Trophoblast cell (in vitro differentiated cells and primary cell): ENCODE measurements at regions not wholly inside any gene's neighbourhood (a gene's known extent, or its start where the extent isn't known, plus 50 kb on each side); places are given as distances from the start of the nearest gene placed in this dataset.

Experiments
- DNase-seq, 2 donors: peaks; one replicate each; pipeline ENCODE4 v3.0.0-alpha.2; 2016
- H2AFZ ChIP-seq: 2 replicates; pipeline ENCODE4 v1.6.1; 2013; ENCODE audit warnings: low read length, moderate library complexity, mild to moderate bottlenecking; ENCODE audit not compliant: insufficient read depth, poor library complexity
- H2AK5ac ChIP-seq: 2 replicates; pipeline ENCODE4 v1.6.1; 2013; ENCODE audit warnings: mild to moderate bottlenecking, low read length
- H2BK120ac ChIP-seq: 2 replicates; pipeline ENCODE4 v1.6.1; 2013; ENCODE audit warnings: low read length, mild to moderate bottlenecking, moderate library complexity; ENCODE audit not compliant: insufficient read depth, poor library complexity
- H2BK12ac ChIP-seq: 2 replicates; pipeline ENCODE4 v1.6.1; 2013; ENCODE audit warnings: mild to moderate bottlenecking, low read length, moderate library complexity
- H2BK5ac ChIP-seq: 2 replicates; pipeline ENCODE4 v1.6.1; 2013; ENCODE audit warnings: low read length, low read depth, moderate library complexity, mild to moderate bottlenecking; ENCODE audit not compliant: poor library complexity
- H3K14ac ChIP-seq: 2 replicates; pipeline ENCODE4 v1.6.1; 2013; ENCODE audit warnings: mild to moderate bottlenecking, low read length
- H3K18ac ChIP-seq: 2 replicates; pipeline ENCODE4 v1.6.1; 2013; ENCODE audit warnings: mild to moderate bottlenecking, low read length
- H3K23ac ChIP-seq: 2 replicates; pipeline ENCODE4 v1.6.1; 2013; ENCODE audit warnings: low read length
- H3K27ac ChIP-seq: 2 replicates; pipeline ENCODE4 v1.5.1; 2013; ENCODE audit warnings: low read depth, mild to moderate bottlenecking, inconsistent platforms, low read length, moderate library complexity
- H3K27me3 ChIP-seq: 2 replicates; pipeline ENCODE4 v1.6.1; 2013; ENCODE audit warnings: inconsistent platforms, mild to moderate bottlenecking, low read length, moderate library complexity; ENCODE audit not compliant: insufficient read depth
- H3K36me3 ChIP-seq, 2 experiments: 1 replicate in 1 of 2; 2 replicates in 1 of 2; pipeline ENCODE4 v1.6.1; 2013; ENCODE audit warnings: low read length in 2 of 2, mild to moderate bottlenecking in 2 of 2, moderate library complexity in 1 of 2; ENCODE audit not compliant: insufficient read depth in 2 of 2, control insufficient read depth in 1 of 2
- H3K4ac ChIP-seq: 2 replicates; pipeline ENCODE4 v1.6.1; 2013; ENCODE audit warnings: low read depth, mild to moderate bottlenecking, low read length, moderate library complexity
- H3K4me1 ChIP-seq, 2 experiments: 1 replicate in 1 of 2; 2 replicates in 1 of 2; pipeline ENCODE4 v1.6.1; 2013; ENCODE audit warnings: low read length in 2 of 2, mild to moderate bottlenecking in 2 of 2, moderate library complexity in 1 of 2; ENCODE audit not compliant: insufficient read depth in 2 of 2, control insufficient read depth in 1 of 2
- H3K4me2 ChIP-seq: 2 replicates; pipeline ENCODE4 v1.6.1; 2013; ENCODE audit warnings: inconsistent platforms, mild to moderate bottlenecking, low read length, moderate library complexity
- H3K4me3 ChIP-seq: 2 replicates; pipeline ENCODE4 v1.5.1; 2013; ENCODE audit warnings: mild to moderate bottlenecking, low read depth, low read length, inconsistent platforms
- H3K79me1 ChIP-seq: one replicate; pipeline ENCODE4 v1.6.1; 2013; ENCODE audit warnings: low read length
- H3K79me2 ChIP-seq: 2 replicates; pipeline ENCODE4 v1.6.1; 2013; ENCODE audit warnings: low read length, mild to moderate bottlenecking; ENCODE audit not compliant: control insufficient read depth, insufficient read depth, poor library complexity
- H3K9ac ChIP-seq: 2 replicates; pipeline ENCODE4 v1.6.1; 2013; ENCODE audit warnings: mild to moderate bottlenecking, low read length
- H3K9me3 ChIP-seq: 2 replicates; pipeline ENCODE4 v1.6.1; 2013; ENCODE audit warnings: low read depth, mild to moderate bottlenecking, control low read depth, inconsistent platforms, low read length; ENCODE audit not compliant: insufficient read depth
- H4K12ac ChIP-seq: 2 replicates; pipeline ENCODE4 v1.6.1; 2013; ENCODE audit warnings: low read depth, mild to moderate bottlenecking, low read length, moderate library complexity
- H4K8ac ChIP-seq: 2 replicates; pipeline ENCODE4 v1.6.1; 2013; ENCODE audit warnings: low read depth, mild to moderate bottlenecking, low read length, moderate library complexity
- H4K91ac ChIP-seq: one replicate; pipeline ENCODE4 v1.6.1; 2013; ENCODE audit warnings: low read depth, mild to moderate bottlenecking, low read length, moderate library complexity
- WGBS: extraction: QIAGEN DNeasy Blood & Tissue Kit; methylation state at CpG from one replicate; pipeline ENCODE4 v1.1.7; 2013; ENCODE audit warnings: missing lambda C conversion rate; ENCODE audit not compliant: insufficient read length, insufficient coverage; ENCODE audit errors: extremely low coverage; 5-methylcytosine and 5-hydroxymethylcytosine counted together

DNA sequence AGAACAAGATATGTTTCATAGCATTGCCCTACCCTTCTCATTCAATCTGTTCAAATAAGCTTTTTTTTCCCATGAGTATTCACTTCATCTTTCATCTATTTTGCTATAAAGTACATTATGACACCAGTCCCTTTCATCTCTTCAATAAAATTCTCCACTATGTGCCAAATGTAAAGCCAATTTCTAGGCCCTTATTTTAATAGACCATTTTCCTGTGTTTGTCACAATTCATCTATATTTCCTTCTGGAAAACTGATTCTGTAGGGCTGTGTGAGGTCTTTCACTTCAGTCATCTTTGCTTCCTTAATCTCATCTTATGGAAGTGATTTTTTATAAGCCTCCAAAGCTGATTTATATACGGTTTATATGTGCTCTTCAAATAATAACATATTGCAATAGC lies 992.4 kb upstream of the EYS start:
- Histone ChIP-seq H2BK5ac (no peak overlapping the region), H3K4ac (no peak overlapping the region), H4K12ac (no peak overlapping the region), H3K4me2 (no peak overlapping the region), H2AFZ (no peak overlapping the region), H4K91ac (no peak overlapping the region), H4K8ac (no peak overlapping the region), H3K4me1 (no peaks in the 10 kb centered on the region), H3K27ac (no peak overlapping the region), H3K27me3 (no peaks in the 10 kb centered on the region), H2BK12ac (no peak overlapping the region), H3K18ac (no peak overlapping the region), H3K79me2 (no peaks in the 10 kb centered on the region), H2BK120ac (no peak overlapping the region), H3K79me1 (no peaks in the 10 kb centered on the region), H2AK5ac (no peak overlapping the region), H3K36me3 (no peaks in the 10 kb centered on the region), H3K23ac (no peak overlapping the region), H3K4me3 (no peak overlapping the region), H3K14ac (no peak overlapping the region), H3K9ac (no peak overlapping the region), H3K9me3 (no peaks in the 10 kb centered on the region)
- no peak for DNase-seq
- no CpG with 5 or more reads among the region's 1 CpG for WGBS

GRCh38 chr6:66689608-66690007 lies 982.6 kb upstream of the EYS start:
- H3K4ac ChIP-seq: no peak overlapping the region
- DNase-seq: no peak
- H3K79me2 ChIP-seq: no peaks in the 10 kb centered on the region
- H4K12ac ChIP-seq: no peak overlapping the region
- H3K9ac ChIP-seq: no peak overlapping the region
- H4K8ac ChIP-seq: no peak overlapping the region
- no peak overlapping the region for H3K23ac ChIP-seq
- H2BK5ac ChIP-seq: no peak overlapping the region
- no peak overlapping the region for H3K18ac ChIP-seq
- H2AK5ac ChIP-seq: no peak overlapping the region
- H3K4me1 ChIP-seq: no peaks in the 10 kb centered on the region
- H2AFZ ChIP-seq: no peak overlapping the region
- H3K27ac ChIP-seq: no peak overlapping the region
- 100% methylated on average over 1 of the region's 4 CpGs for WGBS
- no peak overlapping the region for H3K14ac ChIP-seq
- H4K91ac ChIP-seq: no peak overlapping the region
- H3K36me3 ChIP-seq: no peaks in the 10 kb centered on the region
- no peaks in the 10 kb centered on the region for H3K79me1 ChIP-seq
- H2BK120ac ChIP-seq: no peak overlapping the region
- no peaks in the 10 kb centered on the region for H3K27me3 ChIP-seq
- H3K4me3 ChIP-seq: no peak overlapping the region
- H2BK12ac ChIP-seq: no peak overlapping the region
- no peak overlapping the region for H3K4me2 ChIP-seq
- no peaks in the 10 kb centered on the region for H3K9me3 ChIP-seq

GRCh38 chr6:66687611-66688140 lies 980.6 kb upstream of the EYS start:
- Histone ChIP-seq H3K79me2 (no peaks in the 10 kb centered on the region), H3K9me3 (no peaks in the 10 kb centered on the region), H4K91ac (no peak overlapping the region), H3K14ac (no peak overlapping the region), H3K27ac (no peak overlapping the region), H4K12ac (no peak overlapping the region), H2AFZ (no peak overlapping the region), H2BK5ac (no peak overlapping the region), H3K4ac (no peak overlapping the region), H3K4me2 (no peak overlapping the region), H2AK5ac (no peak overlapping the region), H3K18ac (no peak overlapping the region), H3K4me3 (no peak overlapping the region), H2BK12ac (no peak overlapping the region), H4K8ac (no peak overlapping the region), H3K9ac (no peak overlapping the region), H3K23ac (no peak overlapping the region), H3K36me3 (no peaks in the 10 kb centered on the region), H3K4me1 (no peaks in the 10 kb centered on the region), H3K79me1 (no peaks in the 10 kb centered on the region), H2BK120ac (no peak overlapping the region), H3K27me3 (no peaks in the 10 kb centered on the region)
- DNase-seq: no peak
- WGBS: no CpG with 5 or more reads among the region's 3 CpGs

- H3K9ac ChIP-seq: no peak overlapping the region
- H3K79me2 ChIP-seq: no peaks in the 10 kb centered on the region
- H3K4ac ChIP-seq: no peak overlapping the region
- H4K91ac ChIP-seq: no peak overlapping the region
- H3K18ac ChIP-seq: no peak overlapping the region
- H3K27me3 ChIP-seq: no peaks in the 10 kb centered on the region
- no peak overlapping the region for H2BK5ac ChIP-seq
- H3K4me1 ChIP-seq: no peaks in the 10 kb centered on the region
- no peak overlapping the region for H3K27ac ChIP-seq
- H4K12ac ChIP-seq: no peak overlapping the region
- H3K36me3 ChIP-seq: no peaks in the 10 kb centered on the region
- no peaks in the 10 kb centered on the region for H3K9me3 ChIP-seq
- H2BK120ac ChIP-seq: no peak overlapping the region
- H2BK12ac ChIP-seq: no peak overlapping the region
- H3K4me3 ChIP-seq: no peak overlapping the region
- no peak overlapping the region for H3K23ac ChIP-seq
- DNase-seq: no peak
- WGBS: no CpG with 5 or more reads among the region's 5 CpGs
- H4K8ac ChIP-seq: no peak overlapping the region
- no peak overlapping the region for H3K4me2 ChIP-seq
- H2AFZ ChIP-seq: no peak overlapping the region
- H2AK5ac ChIP-seq: no peak overlapping the region
- no peaks in the 10 kb centered on the region for H3K79me1 ChIP-seq
- no peak overlapping the region for H3K14ac ChIP-seq
Measured at GRCh38 chr6:66675906-66676305, 968.9 kb upstream of the EYS start.
